ENCODE measurements at regions not wholly inside any gene's neighbourhood (a gene's known extent, or its start where the extent isn't known, plus 50 kb on each side); places are given as distances from the start of the nearest gene placed in this dataset.

DNA sequence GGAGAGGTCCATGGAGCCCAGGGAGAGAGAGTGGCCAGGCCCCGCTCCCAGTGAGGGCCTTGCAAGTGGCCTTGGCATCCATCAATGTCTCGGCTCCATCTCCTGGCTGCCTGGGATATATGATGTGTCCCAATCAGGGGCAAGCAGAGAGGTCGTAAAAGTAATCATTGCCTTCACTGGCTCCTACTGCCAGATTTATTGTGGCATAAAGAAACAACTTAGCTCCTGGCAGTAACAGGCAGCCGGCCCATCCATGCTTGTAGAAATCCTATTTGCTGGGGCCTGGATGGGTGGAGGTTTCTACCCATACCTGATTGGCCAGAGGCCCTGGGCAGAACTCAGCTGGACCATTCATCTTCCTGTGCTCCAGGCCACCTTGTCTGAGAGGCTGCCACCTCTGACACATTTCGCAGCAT is 272.6 kb downstream of the MATN1 start:
- TF ChIP-seq, protein P1, sequence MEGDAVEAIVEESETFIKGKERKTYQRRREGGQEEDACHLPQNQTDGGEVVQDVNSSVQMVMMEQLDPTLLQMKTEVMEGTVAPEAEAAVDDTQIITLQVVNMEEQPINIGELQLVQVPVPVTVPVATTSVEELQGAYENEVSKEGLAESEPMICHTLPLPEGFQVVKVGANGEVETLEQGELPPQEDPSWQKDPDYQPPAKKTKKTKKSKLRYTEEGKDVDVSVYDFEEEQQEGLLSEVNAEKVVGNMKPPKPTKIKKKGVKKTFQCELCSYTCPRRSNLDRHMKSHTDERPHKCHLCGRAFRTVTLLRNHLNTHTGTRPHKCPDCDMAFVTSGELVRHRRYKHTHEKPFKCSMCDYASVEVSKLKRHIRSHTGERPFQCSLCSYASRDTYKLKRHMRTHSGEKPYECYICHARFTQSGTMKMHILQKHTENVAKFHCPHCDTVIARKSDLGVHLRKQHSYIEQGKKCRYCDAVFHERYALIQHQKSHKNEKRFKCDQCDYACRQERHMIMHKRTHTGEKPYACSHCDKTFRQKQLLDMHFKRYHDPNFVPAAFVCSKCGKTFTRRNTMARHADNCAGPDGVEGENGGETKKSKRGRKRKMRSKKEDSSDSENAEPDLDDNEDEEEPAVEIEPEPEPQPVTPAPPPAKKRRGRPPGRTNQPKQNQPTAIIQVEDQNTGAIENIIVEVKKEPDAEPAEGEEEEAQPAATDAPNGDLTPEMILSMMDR (IDR thresholded peaks at IDR 0.05), result no peak
- TF ChIP-seq POLR2A (IDR thresholded peaks at IDR 0.05), result no peak
